ENCODE measurements at regions not wholly inside any gene's neighbourhood (a gene's known extent, or its start where the extent isn't known, plus 50 kb on each side); places are given as distances from the start of the nearest gene placed in this dataset.

DNA sequence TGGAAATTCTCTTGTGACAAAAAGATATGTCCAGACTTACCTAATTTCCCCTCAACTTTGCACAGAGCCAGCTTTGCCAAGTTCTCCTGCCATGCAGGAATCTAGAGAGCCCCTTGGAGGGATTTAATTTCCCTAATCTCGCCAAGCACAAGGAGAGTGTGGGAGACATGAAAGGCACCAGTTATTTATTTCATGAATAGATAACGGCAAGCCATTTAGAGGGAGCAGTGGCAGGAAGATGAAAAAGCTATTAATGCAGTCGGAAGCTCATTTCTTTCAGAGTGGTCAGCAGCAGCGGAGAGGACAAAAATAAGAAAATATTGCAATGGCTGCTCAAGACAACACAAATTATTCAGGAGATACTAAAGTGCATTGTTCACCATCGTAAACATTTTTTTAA lies 150.9 kb upstream of the WSCD2 start:
- no peak for DNase-seq (ENCODE audit: low spot score)

GRCh38 chr12:107978641-107979040 lies 150.4 kb upstream of the WSCD2 start:
- no peak for DNase-seq (ENCODE audit: low spot score)

DNA sequence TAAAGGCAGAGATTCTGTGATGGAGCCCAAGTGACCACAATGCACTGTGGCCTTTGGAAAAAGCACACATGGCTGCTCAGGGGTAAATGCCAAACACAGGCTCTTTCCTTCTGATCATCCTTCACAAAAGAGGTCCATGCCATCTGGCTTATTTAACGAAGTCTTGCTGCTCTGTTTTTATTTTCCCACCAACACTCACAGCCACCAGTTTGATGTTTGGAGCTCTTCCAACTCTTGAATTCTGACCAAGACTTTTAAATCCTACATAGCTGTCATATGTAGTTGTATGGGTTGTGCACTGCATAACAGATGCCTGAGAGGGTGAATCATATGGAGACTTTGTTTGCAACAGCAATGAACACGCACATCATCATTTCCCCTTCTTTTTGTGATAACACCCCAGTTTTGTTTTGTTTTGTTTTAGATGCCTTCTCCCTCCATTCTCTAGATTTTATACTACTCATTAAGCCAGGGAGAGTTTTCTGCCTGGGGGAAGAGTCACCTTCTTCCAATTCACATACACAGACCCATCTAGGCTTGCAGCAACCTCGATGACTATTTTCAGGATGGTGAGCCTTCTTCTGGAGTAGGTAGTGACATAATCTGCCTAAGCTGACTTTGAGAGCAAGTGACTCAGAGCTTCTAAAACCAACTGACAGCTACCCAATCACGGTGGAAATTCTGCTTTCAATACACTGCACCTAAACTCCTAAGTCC lies 145.2 kb upstream of the WSCD2 start:
- peak; percentile 63 for DNase-seq (ENCODE audit: low spot score)

GRCh38 chr12:107984973-107985372 lies 144.1 kb upstream of the WSCD2 start:
- DNase-seq (ENCODE audit: low spot score), result no peak

DNA sequence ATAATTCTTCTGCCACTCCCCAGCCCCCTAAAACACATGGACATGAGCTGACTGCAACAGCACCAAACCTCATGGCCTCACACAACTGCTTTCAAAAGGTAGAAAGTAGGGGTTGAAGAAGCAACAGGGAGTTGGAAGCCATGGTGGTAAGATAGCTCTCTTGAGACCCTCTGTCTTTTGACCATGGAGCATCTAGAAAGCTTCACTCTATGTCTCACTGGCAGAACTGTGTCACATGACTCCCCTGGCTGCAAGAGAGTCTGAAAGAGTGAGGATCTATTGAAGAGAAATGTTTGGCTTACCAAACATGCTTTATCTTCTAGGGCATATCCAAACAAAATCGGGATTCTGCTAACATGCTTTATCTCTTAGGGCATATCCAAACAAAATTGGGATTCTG lies 142.9 kb upstream of the WSCD2 start:
- no peak for DNase-seq (ENCODE audit: low spot score)

GRCh38 chr12:107990325-107990724 lies 138.8 kb upstream of the WSCD2 start:
- DNase-seq (ENCODE audit: low spot score), result peak; percentile 26

DNA sequence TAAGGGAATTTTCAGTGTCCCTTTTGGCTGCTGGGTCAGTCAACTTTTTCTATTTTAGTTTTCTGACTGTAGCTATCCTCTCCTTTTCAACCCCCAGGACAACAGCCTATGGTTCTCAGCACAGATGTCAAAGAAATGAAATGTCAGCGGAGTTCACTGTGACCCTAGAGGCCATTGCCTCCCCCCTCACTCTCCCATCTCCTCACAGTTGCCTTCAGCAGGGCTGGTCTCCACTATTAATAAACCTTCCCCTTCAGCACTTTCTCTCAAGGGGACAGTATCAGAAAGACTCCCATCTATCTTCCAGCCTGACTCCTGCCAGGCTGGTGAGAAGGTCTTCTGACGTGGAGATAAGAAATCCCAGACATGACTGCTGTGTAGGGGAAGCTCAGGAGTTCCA lies 137.1 kb upstream of the WSCD2 start:
- DNase-seq (ENCODE audit: low spot score), result no peak

- peak; percentile 60 for DNase-seq (ENCODE audit: low spot score)
Measured at GRCh38 chr12:107992870-107993451, 136.1 kb upstream of the WSCD2 start.

- DNase-seq (ENCODE audit: low spot score), result no peak
Measured at GRCh38 chr12:107998863-107999262, 130.2 kb upstream of the WSCD2 start.

GRCh38 chr12:108000111-108000510 lies 129.0 kb upstream of the WSCD2 start:
- DNase-seq (ENCODE audit: low spot score), result no peak

GRCh38 chr12:108004319-108004718 lies 124.8 kb upstream of the WSCD2 start:
- DNase-seq (ENCODE audit: low spot score), result peak; percentile 27

DNA sequence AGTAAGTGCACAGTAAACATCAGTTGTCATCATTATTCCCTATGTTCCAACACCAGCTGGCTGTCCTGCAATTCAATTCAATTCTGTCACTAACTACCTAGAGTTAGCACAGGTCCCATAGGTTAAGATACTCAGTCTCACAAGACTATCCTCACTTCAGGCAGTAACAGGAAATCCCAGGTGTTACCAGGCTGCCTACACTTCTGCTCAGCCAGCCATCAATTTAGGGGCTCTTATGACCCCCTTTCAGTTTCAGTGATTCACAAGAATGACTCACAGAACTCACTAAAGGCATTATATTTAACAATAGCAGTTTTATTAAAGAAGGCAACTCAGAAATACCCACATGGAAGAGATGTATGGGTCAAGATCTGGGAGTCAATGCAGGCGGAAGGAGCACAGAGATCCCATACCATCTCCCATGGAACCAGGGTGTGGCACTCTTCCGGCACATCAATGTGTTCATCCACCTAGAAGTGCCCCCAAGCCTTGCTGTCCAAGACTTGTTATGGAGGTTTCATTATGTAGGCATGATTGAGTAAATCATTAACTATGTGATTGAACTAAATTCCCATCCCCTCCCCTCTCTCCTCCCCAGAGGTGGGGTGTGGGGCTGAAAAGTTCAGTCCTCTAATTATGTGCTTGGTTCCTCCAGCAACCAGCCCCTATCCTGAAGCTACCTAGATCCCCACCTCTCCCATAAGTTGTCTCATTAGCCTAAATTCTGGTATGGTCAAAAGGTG lies 120.8 kb upstream of the WSCD2 start:
- DNase-seq (ENCODE audit: low spot score), result no peak

GRCh38 chr12:108009442-108010070 lies 119.5 kb upstream of the WSCD2 start:
- DNase-seq (ENCODE audit: low spot score), result no peak

- DNase-seq (ENCODE audit: low spot score), result no peak
Measured at GRCh38 chr12:108016022-108016564, 113.0 kb upstream of the WSCD2 start.

DNA sequence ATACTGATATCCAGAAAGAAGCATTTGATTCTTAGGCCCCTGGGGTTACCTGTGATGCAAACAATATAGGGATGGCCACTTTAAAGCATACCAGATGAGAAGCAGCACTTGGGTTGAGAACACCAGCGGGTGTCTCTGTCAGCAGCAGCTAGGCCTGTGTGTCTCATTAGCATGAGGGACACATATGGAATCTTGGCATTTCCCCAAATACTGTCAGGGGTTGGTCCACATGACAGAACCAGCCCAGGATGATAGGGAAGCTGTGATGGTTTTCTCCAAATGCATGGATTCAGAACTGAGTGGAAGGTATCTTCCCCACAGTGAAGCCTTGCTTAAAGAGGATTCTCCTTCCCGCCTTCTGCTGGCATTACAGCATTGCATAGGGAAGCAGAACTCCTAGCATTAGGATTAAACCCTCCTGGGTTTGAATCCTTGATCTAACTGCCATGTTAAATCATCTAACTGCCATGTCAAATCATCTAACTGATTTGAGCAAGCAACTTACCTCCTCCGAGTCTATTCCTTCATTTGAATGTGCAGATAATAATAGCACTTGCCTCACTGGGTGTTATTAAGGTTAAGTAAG lies 111.5 kb upstream of the WSCD2 start:
- no peak for DNase-seq (ENCODE audit: low spot score)

- DNase-seq (ENCODE audit: low spot score), result no peak
Measured at GRCh38 chr12:108019862-108020261, 109.2 kb upstream of the WSCD2 start.

DNA sequence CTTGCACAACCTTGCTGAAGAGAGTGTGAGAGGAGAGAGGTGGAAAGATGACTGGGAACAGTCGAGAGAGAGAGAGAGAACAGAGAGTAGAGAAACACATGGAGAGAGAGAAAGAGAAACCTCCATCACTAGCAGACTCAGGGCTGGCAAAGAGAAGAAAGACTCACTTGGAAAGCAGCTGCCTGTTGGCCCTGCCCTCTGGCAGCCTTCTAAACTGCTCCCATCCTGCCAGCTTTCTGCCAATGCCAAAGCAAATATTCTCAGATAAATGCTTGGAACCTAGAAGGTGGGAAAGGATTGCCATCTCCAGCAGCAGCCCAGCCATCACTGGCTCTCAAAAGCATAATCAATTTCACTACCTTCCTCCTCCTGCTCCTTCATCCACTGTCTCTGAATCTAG lies 107.9 kb upstream of the WSCD2 start:
- no peak for DNase-seq (ENCODE audit: low spot score)

GRCh38 chr12:108021949-108022522 lies 107.1 kb upstream of the WSCD2 start:
- DNase-seq (ENCODE audit: low spot score), result no peak

GRCh38 chr12:108029051-108029835 lies 99.8 kb upstream of the WSCD2 start:
- no peak for DNase-seq (ENCODE audit: low spot score)

- DNase-seq (ENCODE audit: low spot score), result no peak
Measured at GRCh38 chr12:108033090-108033489, 96.0 kb upstream of the WSCD2 start.

GRCh38 chr12:108035372-108035771 lies 93.7 kb upstream of the WSCD2 start:
- DNase-seq (ENCODE audit: low spot score), result no peak

Measured in kidney capillary endothelial cell (primary cell).